ENCODE measurements at regions not wholly inside any gene's neighbourhood (a gene's known extent, or its start where the extent isn't known, plus 50 kb on each side); places are given as distances from the start of the nearest gene placed in this dataset.

GRCh38 chr11:134639586-134640330, 227.7 kb upstream of the B3GAT1 start:
- no peak for DNase-seq

- no peak for DNase-seq
These were observed 226.9 kb upstream of the B3GAT1 start for GRCh38 chr11:134638796-134639430.

- no peak for DNase-seq
These were observed 225.3 kb upstream of the B3GAT1 start for GRCh38 chr11:134637091-134638015.

GRCh38 chr11:134636071-134636470, 224.0 kb upstream of the B3GAT1 start:
- DNase-seq, result no peak

GRCh38 chr11:134634897-134635831, 223.1 kb upstream of the B3GAT1 start:
- DNase-seq, result no peak

GRCh38 chr11:134633276-134633675, 221.2 kb upstream of the B3GAT1 start:
- no peak for DNase-seq

- DNase-seq, result no peak
These were observed 220.5 kb upstream of the B3GAT1 start for GRCh38 chr11:134632347-134633119.

- DNase-seq, result no peak
These were observed 218.8 kb upstream of the B3GAT1 start for GRCh38 chr11:134630861-134631260.

- DNase-seq, result no peak
These were observed 216.4 kb upstream of the B3GAT1 start for GRCh38 chr11:134628426-134628825.

GRCh38 chr11:134626032-134626431, 214.0 kb upstream of the B3GAT1 start:
- no peak for DNase-seq

GRCh38 chr11:134625631-134626030, 213.6 kb upstream of the B3GAT1 start:
- no peak for DNase-seq

- DNase-seq, result no peak
These were observed 213.1 kb upstream of the B3GAT1 start for GRCh38 chr11:134625151-134625550.

GRCh38 chr11:134624166-134624920, 212.3 kb upstream of the B3GAT1 start:
- no peak for DNase-seq

GRCh38 chr11:134623711-134624110, 211.7 kb upstream of the B3GAT1 start:
- DNase-seq, result no peak

GRCh38 chr11:134622458-134622857, 210.4 kb upstream of the B3GAT1 start:
- no peak for DNase-seq

GRCh38 chr11:134617360-134617759, 205.3 kb upstream of the B3GAT1 start:
- DNase-seq, result no peak

- DNase-seq, result no peak
These were observed 204.0 kb upstream of the B3GAT1 start for GRCh38 chr11:134616038-134616437.

- no peak for DNase-seq
These were observed 203.1 kb upstream of the B3GAT1 start for GRCh38 chr11:134615041-134615615.

GRCh38 chr11:134614141-134614540, 202.1 kb upstream of the B3GAT1 start:
- no peak for DNase-seq

- DNase-seq, result no peak
These were observed 201.6 kb upstream of the B3GAT1 start for GRCh38 chr11:134613646-134614045.
